Activated CD8-positive, alpha-beta memory T cell treated with anti-CD3 and anti-CD28 coated beads, Interleukin-2, amount 50 U/mL, for 1 hour (primary cell): ENCODE measurements at regions not wholly inside any gene's neighbourhood (a gene's known extent, or its start where the extent isn't known, plus 50 kb on each side); places are given as distances from the start of the nearest gene placed in this dataset.

Experiments
- DNase-seq: peaks from one replicate; pipeline ENCODE4 v3.0.0-alpha.2; 2020; ENCODE audit errors: extremely low read depth

GRCh38 chr4:12584116-12584875, 899.8 kb downstream of the RAB28 start:
- DNase-seq: no peak

GRCh38 chr4:12583275-12583674, 900.9 kb downstream of the RAB28 start:
- DNase-seq: no peak

GRCh38 chr4:12580787-12581186, 903.4 kb downstream of the RAB28 start:
- no peak for DNase-seq

- no peak for DNase-seq
Measured at GRCh38 chr4:12579172-12579571, 905.0 kb downstream of the RAB28 start.

DNA sequence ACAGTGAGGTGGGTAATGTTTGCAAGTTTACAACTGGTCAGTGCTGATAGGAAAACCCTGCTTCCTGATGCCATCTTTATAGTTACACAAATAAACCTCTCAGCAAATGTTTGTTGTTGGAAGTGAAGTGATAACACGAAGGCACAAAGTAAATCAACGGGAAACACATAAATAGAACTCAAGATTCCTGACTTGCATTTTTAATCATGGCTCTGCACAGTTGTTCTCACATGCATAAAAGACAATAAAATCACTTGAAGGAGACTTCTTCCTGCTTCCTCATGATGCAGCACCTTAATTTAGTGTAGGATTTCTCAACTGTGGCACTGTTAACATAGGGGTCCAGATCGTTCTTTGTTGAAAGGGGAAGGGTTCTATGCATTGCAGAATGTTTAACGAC, 907.7 kb downstream of the RAB28 start:
- no peak for DNase-seq

GRCh38 chr4:12573716-12574115, 910.4 kb downstream of the RAB28 start:
- DNase-seq: no peak

DNA sequence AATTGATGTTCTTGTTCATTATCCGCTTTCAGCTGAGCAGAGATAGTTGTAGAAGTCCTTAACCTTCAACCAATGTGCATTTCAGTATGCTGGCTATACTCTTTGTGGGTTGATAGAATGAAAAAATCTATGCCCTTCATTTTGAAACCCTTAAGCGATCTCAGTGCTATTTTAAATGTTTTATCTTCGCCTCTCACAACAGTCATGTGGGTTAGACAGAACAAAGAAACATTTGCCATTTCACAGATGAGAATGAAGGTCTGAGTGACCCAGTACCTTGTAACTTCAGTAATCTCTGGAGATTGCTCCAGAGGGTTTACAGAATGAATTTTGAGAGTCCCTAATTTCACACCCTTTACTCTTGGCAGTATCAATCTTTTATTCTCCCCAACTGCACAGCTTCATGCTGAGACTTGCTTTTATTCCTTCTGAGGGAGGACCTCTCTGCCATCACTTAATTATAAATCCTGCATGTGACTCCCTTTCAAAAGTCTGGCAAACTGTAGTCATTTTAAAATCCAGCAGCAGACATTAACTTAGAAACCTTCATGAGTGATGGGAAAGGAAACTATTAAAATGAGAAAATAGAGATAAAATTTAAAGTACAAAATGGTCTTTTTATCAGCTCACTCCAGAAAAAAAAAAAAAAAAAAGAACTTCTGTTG, 921.5 kb downstream of the RAB28 start:
- no peak for DNase-seq

- DNase-seq: no peak
Measured at GRCh38 chr4:12562021-12562420, 922.1 kb downstream of the RAB28 start.

GRCh38 chr4:12555011-12555410, 929.1 kb downstream of the RAB28 start:
- no peak for DNase-seq

GRCh38 chr4:12548678-12549077, 935.5 kb downstream of the RAB28 start:
- no peak for DNase-seq

GRCh38 chr4:12545812-12546211, 938.3 kb downstream of the RAB28 start:
- no peak for DNase-seq

GRCh38 chr4:12538162-12538561, 946.0 kb downstream of the RAB28 start:
- DNase-seq: no peak

DNA sequence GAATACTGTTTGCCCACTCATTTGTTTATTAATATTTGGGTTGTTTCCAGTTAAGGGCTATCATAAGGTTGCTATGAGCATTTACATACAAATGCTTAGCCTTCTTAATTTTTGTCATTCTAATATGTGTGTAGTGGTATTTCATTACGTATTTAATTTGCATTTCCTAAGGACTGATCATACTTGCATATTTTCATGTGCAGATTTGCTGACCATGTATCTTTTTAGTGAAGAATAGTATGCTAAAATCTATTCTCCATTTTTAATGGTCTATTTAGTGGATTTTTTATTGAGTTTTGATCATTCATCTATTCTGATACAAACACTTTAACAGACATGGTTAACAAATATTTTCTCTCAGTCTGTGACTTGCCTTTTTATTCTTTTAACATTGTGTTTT, 949.5 kb downstream of the RAB28 start:
- DNase-seq: no peak

DNA sequence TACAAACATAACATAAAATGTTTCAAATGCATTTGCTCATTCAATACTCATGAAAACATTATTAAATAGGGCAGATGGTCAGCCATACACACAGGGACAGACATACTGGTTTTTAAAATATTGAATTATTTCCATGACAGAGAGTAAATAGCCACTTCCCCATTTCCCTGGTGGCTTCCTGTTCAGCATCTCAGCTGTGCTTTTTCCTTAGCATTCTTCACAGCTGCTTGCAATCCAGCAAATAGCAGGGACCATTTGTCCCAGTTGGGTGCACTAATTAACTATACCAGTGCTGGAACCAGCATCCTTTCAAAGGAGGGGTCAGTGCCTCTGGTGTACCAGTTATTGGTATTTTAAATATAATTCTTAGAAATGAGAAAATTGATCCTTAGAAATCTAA, 964.7 kb downstream of the RAB28 start:
- DNase-seq: no peak

DNA sequence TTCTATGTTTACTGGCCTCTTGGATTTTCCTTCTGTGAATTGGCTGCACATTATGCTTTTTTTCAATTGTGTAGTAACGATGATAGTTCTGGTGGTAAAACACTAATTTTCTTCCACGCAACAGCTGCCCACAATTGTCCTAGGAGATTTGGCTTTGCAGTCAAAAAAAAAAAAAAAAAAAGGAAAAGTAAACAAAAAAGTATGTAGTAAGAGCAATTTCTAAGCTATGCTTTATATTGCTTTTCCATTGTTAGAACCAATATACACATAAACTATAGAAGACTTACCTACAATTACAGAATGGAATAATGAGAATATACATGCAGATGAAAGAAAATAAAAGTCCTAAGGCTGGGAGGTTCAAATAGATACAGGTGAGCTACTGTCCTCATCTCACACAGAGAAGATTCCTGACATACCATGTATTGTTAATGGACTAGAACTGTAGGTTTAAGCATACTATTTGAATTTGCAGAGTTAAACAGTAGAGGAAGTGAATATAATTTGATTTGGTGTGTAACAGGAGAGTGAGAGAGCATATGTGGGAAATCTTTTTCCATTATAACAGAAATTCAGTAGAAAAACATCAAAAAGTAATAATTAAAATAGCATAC, 976.2 kb downstream of the RAB28 start:
- no peak for DNase-seq

GRCh38 chr4:12500409-12500808, 983.7 kb downstream of the RAB28 start:
- no peak for DNase-seq

GRCh38 chr4:12499693-12500092, 984.4 kb downstream of the RAB28 start:
- no peak for DNase-seq

GRCh38 chr4:12495211-12495610, 988.9 kb downstream of the RAB28 start:
- no peak for DNase-seq

DNA sequence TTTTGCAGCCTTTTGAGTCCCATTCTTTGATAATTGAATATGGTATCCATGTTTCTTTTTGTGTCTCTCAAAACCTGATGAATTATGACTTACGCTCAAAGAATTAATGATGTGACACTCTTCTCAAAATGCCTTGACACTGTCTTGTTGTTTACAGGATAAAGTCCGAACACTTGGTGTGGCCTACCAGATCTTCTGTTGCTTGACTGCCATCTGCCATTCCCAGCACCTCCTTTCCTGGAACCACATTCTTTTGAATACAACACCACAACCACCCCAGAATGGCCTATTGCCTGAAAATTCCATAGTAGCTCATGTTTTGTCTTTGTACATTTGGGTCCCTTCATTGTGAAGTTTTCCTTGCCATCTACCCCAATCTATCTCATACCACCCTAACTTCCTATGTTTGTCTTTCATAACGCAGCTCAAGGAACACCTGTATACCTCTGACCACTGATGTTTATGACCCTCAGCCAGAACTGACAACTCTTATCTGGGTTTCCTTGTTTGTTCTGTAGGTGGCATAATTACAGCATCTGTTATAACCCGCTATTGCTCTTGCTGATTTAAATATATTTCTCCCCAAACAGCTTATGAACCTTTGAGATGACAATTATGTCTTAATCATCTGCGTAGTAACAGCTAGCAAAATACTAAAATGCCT, 991.3 kb downstream of the RAB28 start:
- no peak for DNase-seq

DNA sequence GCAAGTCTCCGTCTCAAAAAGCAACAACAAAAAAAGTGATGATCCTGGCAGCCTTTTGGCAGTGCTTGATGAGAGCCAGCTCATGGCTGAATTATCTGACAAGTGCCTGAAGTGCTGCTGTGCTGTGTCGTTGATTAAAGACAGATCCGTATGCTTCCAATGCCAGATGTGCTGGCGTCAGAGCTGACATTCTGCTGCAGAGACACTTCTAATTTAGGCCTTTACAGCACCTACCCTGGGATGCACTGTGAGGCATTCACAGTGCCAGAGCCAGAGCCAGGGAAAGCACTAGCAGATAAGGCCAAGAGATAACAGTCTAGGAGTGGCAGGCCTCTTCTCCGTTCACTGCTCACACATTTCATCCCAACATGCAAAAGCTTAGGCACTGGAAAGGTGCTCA, 995.5 kb downstream of the RAB28 start:
- no peak for DNase-seq

DNA sequence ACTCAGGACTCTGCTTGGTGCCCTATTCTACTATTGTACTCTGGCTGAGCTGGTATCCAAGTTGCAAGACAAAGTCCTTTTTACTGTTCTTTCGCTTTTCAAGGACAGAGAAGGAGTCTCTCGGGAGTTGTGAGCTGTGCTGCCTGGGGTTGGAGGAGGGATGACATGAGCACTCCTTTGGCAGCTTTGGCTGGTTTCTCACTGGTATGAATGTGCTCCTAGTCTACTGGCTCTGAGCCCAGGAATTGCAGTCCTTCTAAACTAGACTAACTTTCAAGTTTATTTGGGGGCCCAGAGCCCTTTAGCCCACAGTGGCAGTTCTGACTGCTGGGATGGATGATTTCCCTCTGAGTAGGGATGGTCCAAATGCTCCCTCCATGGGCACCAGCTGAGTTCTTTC, 997.1 kb downstream of the RAB28 start:
- no peak for DNase-seq

DNA sequence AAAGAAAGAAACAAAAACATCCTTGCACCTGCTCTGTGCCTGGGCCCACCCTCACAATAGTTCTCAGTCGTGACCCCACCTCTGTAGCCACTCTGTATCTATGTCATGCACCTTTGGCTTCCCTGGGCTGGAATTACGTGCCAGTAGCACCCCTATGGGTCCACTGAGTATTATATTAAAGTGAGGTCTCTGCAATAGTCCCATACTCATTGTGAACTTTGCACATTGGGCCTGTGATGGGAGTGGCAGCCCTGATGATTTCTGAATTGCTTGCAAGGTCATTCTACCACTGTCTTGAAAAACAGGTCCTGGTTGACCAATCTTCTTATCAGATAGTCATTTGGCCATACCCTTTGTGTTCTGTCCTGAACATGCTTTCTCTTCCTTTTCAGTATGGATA, 1012.1 kb downstream of the RAB28 start:
- no peak for DNase-seq

GRCh38 chr4:12471193-12471592, 1012.9 kb downstream of the RAB28 start:
- DNase-seq: no peak
